Right cardiac atrium (tissue), 5 donors: ENCODE measurements at regions not wholly inside any gene's neighbourhood (a gene's known extent, or its start where the extent isn't known, plus 50 kb on each side); places are given as distances from the start of the nearest gene placed in this dataset.

Experiments
- ATAC-seq, 2 donors: fragments of 200-7000 bp; cut with Tn5 transposase; one replicate each; pipeline versions ENCODE4 v1.8.0 to v1.9.1; 2020; ENCODE audit warnings: moderate library complexity in 2 of 2, mild to moderate bottlenecking in 1 of 2
- DNase-seq, 3 donors: peaks; one replicate each; pipeline ENCODE4 v3.0.0-alpha.2; 2020
- H3K27ac ChIP-seq: one replicate; pipeline ENCODE4 v1.5.1; 2013; ENCODE audit warnings: mild to moderate bottlenecking, low read length, control low read depth, moderate library complexity
- H3K27me3 ChIP-seq: one replicate; pipeline ENCODE4 v1.6.1; 2013; ENCODE audit not compliant: control insufficient read depth, insufficient read depth
- H3K4me1 ChIP-seq: one replicate; pipeline ENCODE4 v1.6.1; 2013; ENCODE audit warnings: low read length; ENCODE audit not compliant: control insufficient read depth, insufficient read depth
- H3K4me3 ChIP-seq: one replicate; pipeline ENCODE4 v1.5.1; 2013; ENCODE audit warnings: low read length, control low read depth
- H3K9me3 ChIP-seq: one replicate; pipeline ENCODE4 v1.6.1; 2013; ENCODE audit warnings: low read length; ENCODE audit not compliant: control insufficient read depth
- WGBS: extraction: QIAGEN DNeasy Blood & Tissue Kit; methylation state at CpG from one replicate; pipeline ENCODE4 v1.1.7; 2013; 5-methylcytosine and 5-hydroxymethylcytosine counted together
- intact Hi-C, 4 donors: fragments of 100-400 bp; cut with DNase I; formaldehyde crosslinking; loops; one replicate each; pipeline versions ENCODE4 v1.11.0 to v1.14.0; 2022 to 2023
- donor health status: healthy with polysubstance abuse.
- donor health status: DM: no; HTN: yes; CAD: no.
- donor health status: DM: no; HTN: no; CAD: no.
- donor health status: DM: no; HTN: yes; CAD: no; lungs with severe emphysema.
- donor health status: DM: yes; HTN: yes; CAD: no.

DNA sequence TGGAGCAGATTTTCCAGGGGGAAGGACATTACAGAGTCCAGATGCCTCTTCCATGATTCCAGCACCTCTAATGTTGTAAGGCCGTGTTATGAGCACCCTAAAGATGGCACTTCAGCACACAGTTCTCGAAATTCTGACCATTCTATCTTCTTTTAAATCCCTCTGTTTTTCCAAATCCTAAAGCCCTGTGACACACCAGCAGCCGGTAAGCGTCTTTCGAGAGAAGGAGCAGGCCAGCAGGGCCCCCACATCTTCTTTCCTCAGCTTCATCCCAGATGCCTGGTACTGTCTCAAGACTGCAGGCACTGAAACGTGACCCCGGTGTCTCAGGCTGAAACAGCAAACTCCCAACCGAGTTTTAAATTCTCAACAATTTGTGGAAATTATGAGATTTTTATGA is 211.6 kb upstream of the FOXQ1 start:
- Histone ChIP-seq H3K4me1 (no peaks in the 10 kb centered on the region), H3K4me3 (no peak overlapping the region), H3K27ac (no peak overlapping the region), H3K9me3 (no peaks in the 10 kb centered on the region), H3K27me3 (no peaks in the 10 kb centered on the region)
- DNase-seq (no peak), ATAC-seq (no peak)
- WGBS, result 77% methylated on average over 8 of the region's 8 CpGs
- intact Hi-C loops, result no loop called here

DNA sequence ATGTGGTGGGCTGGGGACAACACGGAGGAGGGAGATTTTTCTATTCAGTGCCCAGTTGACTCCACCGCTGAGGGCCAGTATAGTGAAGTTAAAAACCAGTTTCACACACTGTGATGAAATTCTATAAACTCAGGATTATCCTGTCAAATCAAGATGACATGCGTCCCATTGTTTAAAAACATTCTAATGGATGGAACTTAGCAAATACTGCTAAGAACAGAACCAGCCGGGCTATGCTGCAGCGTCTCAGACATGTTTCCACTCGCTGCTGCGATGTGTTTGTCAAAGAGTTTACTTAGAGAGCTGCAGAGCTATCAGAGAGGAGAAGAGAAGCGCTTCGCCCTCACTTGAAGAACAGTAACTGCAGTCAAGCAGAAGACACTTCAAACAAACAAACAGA is 212.6 kb upstream of the FOXQ1 start:
- H3K4me3 ChIP-seq, result no peak overlapping the region
- DNase-seq, result no peak
- H3K27me3 ChIP-seq, result no peaks in the 10 kb centered on the region
- no peak overlapping the region for H3K27ac ChIP-seq
- H3K9me3 ChIP-seq, result no peaks in the 10 kb centered on the region
- whole genome bisulfite sequencing, result 78% methylated on average over 9 of the region's 9 CpGs
- H3K4me1 ChIP-seq, result no peaks in the 10 kb centered on the region
- intact Hi-C loops, result no loop called here
- no peak for ATAC-seq

DNA sequence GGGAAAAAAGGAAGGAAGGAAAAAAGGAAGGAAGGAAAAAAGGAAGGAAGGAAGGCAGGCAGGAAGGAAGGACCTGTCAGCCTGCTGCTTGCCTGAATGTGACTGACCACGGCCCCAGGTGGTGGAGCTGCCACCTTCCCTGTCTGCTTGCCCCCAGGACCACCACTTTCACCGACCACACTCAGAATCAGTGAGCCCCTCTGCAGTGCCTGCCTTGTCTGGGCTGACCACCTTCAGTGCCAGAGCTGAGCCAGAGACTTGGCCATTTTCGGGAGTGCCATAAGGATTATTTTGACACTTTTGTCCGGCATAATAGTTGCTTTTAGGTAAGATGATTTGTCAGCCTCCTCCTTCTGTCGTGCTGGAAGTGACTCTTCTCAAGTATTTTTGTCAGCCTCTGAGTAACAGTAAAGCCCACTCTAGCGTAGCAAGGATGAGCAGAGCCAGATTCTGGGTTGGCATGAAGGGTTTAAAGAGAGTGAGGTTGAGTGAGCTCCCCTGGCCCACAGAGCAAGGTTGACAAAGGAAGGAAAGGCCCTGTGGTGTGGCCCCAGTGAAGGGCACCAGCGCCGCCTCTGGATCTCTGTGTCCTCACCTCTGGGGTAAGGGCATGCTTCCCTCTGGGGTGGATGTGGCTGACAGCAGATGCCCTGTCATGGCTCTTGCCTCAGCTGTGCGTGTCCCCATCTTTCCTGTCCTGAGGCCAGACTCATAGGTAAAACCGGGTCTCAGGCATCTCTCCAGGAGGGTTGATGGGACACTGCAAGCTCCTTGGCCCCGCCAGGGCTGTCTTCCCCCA is 214.7 kb upstream of the FOXQ1 start:
- intact Hi-C loops, result no loop called here
- H3K9me3 ChIP-seq, result no peaks in the 10 kb centered on the region
- ATAC-seq, result no peak
- H3K27ac ChIP-seq, result no peak overlapping the region
- H3K4me1 ChIP-seq, result no peaks in the 10 kb centered on the region
- no peak overlapping the region for H3K4me3 ChIP-seq
- H3K27me3 ChIP-seq, result no peaks in the 10 kb centered on the region
- WGBS, result 90% methylated on average over 11 of the region's 11 CpGs
- no peak for DNase-seq

DNA sequence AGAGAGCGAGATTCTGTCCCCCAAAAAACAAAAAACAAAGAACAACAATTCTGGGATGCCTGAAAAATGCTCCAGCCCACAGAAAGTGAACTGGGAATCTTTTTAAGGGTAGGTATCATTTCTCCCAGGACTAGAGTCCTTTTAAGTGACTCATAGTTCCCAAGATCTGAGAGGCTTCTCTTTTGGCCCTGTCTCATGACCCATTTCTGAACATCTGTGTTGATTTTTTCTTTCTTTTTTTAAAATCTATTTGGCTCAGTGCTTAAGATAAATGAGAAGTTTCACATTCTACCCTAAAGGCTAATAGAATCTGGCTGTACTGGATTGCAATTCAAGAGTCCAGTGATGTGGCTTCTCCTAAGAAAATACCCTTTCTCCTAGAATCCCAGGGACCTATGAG is 217.6 kb upstream of the FOXQ1 start:
- Histone ChIP-seq H3K27me3 (no peaks in the 10 kb centered on the region), H3K4me1 (no peaks in the 10 kb centered on the region), H3K4me3 (no peak overlapping the region), H3K9me3 (no peaks in the 10 kb centered on the region), H3K27ac (no peak overlapping the region)
- intact Hi-C loops, result no loop called here
- DNase-seq (no peak), ATAC-seq (no peak)
- WGBS, result 79% methylated on average over 1 of the region's 1 CpG

DNA sequence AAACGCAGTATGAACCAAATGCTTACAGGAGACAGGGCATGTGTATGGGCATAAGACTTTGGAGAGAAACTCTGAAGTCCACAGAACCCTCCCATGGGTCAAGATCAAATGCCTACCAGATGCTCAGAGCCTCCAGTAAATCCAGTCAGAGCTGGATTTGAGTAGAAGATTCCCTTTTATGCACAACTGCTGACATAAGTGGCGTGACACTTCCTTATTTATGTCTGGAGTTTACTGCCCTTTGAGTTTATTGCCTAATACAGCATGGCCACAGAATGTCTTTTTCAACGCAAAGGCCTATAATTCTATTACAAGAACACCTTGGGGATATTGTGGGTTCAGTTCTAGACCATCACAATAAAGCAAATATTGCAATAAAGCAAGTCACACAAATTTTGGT is 220.0 kb upstream of the FOXQ1 start:
- no peaks in the 10 kb centered on the region for H3K4me1 ChIP-seq
- WGBS, result 88% methylated on average over 3 of the region's 3 CpGs
- DNase-seq (no peak), ATAC-seq (no peak)
- no peak overlapping the region for H3K4me3 ChIP-seq
- intact Hi-C loops, result no loop called here
- H3K27me3 ChIP-seq, result no peaks in the 10 kb centered on the region
- H3K27ac ChIP-seq, result no peak overlapping the region
- no peaks in the 10 kb centered on the region for H3K9me3 ChIP-seq

DNA sequence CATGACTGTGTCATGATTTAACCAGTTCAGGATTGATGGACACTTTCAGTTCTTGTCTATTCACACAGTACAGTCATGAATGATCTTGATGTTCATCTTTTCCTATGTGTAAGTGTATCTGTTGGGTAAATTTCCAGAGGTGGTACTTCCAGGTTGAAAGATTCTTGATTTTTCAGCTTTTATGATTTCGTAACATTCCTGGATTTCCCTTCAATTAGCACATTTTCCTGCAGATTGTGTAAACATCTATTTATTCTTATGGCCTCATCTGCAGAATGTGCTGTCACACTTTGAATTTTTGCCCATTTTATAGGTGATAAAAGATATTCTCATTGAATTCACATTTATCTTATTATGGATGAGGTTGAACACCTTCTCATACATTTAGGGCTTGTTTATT is 222.0 kb upstream of the FOXQ1 start:
- WGBS, result 80% methylated on average over 1 of the region's 1 CpG
- H3K27ac ChIP-seq, result no peak overlapping the region
- no peaks in the 10 kb centered on the region for H3K27me3 ChIP-seq
- H3K4me1 ChIP-seq, result no peaks in the 10 kb centered on the region
- ATAC-seq (no peak), DNase-seq (no peak)
- H3K4me3 ChIP-seq, result no peak overlapping the region
- no peaks in the 10 kb centered on the region for H3K9me3 ChIP-seq
- intact Hi-C loops, result no loop called here

DNA sequence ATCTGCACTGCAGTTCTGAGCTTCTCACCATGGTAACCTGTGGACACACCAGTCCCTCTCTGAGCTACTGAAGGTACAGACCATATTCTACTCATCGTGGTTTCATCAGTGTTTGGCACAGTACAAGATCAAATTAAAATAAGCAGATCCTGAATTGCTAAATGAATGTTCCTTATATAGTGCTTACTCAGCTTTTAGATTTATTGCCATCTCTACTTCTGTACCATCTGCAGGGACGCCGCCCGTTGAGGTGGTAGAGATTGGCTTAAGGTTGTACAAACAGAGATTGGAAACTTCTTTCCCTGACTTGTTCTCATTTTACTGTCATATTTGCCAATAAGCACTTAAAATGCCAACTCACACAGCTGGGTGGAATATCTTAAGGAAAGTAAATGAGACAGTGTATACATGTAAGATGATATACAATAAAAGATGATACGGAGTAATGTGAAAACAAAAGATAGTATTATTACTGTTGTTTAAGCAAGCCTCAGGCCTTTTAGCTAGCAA is 223.4 kb upstream of the FOXQ1 start:
- DNase-seq, result no peak
- intact Hi-C loops, result no loop called here
- Histone ChIP-seq H3K27ac (no peak overlapping the region), H3K9me3 (no peaks in the 10 kb centered on the region), H3K4me3 (no peak overlapping the region), H3K27me3 (no peaks in the 10 kb centered on the region), H3K4me1 (no peaks in the 10 kb centered on the region)
- WGBS, result 87% methylated on average over 5 of the region's 5 CpGs
- ATAC-seq, result no peak

DNA sequence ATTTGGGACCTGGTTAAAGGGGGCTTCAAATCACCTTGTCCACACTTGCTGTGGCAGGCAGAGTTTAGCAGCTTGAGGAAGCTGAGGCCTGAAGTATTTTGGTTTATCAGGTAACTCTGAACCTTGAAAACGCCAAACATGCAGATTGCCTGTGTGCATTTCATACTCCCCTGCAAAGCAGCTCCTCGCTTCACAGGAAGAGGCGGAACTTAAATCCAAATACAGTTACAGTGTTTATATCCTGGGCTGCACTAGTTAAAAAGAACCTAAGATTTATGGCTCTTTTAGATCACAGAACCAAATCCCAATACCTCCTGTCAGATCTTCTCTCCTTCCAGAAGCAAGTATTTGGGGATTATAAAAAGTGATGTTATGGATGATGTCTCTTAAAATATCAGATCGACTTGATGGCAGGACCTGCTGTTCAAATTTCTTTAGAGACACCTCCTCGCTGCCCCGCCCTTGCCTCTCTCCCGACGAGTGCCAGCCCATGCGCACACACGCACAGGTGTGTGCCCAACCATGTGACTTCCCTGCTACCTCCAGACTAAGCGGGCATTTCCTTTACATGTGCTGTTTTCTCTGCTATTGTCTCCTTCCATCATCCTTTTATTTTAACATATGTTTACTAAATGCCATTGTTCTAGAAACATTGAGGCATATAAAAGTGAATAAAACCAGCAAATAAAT is 224.6 kb upstream of the FOXQ1 start:
- intact Hi-C loops, result no loop called here
- H3K27ac ChIP-seq, result no peak overlapping the region
- WGBS, result 73% methylated on average over 11 of the region's 11 CpGs
- ATAC-seq (no peak), DNase-seq (no peak)
- no peaks in the 10 kb centered on the region for H3K9me3 ChIP-seq
- H3K4me1 ChIP-seq, result no peaks in the 10 kb centered on the region
- no peak overlapping the region for H3K4me3 ChIP-seq
- H3K27me3 ChIP-seq, result no peaks in the 10 kb centered on the region

DNA sequence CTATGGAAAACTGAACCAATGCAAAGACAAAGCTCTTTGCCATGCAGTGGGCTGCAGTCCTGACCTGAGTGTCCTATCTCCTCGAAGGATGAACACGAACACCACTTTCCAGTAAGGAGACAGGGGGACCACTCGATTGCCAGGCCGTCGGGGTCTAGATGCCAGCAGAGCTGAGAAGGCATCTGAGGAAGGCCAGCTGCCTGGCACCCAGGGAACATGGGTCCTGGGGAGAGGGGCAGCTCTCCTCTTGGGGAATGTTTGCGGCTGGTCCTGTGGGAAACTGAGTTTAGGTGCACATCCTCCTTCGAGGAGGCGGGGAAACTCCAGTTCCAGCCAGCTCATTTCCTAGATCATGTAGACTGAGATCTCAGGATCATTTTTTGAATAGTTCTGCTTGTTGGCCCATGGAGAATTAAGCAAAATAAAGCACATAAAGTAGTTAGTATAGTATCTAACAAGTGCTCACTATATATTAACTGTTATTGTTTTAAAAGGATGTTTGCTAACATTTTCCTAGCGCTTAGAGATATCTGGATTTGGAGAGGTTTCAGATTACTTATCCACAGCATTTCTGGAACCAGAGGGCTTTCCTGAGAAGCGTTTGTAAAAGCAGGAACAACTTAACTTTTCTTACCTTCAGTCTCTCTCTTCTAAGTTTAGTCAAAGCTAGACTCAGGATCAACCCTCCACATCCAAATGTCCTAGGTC is 225.3 kb upstream of the FOXQ1 start:
- intact Hi-C loops, result no loop called here
- DNase-seq, result no peak
- no peak overlapping the region for H3K27ac ChIP-seq

DNA sequence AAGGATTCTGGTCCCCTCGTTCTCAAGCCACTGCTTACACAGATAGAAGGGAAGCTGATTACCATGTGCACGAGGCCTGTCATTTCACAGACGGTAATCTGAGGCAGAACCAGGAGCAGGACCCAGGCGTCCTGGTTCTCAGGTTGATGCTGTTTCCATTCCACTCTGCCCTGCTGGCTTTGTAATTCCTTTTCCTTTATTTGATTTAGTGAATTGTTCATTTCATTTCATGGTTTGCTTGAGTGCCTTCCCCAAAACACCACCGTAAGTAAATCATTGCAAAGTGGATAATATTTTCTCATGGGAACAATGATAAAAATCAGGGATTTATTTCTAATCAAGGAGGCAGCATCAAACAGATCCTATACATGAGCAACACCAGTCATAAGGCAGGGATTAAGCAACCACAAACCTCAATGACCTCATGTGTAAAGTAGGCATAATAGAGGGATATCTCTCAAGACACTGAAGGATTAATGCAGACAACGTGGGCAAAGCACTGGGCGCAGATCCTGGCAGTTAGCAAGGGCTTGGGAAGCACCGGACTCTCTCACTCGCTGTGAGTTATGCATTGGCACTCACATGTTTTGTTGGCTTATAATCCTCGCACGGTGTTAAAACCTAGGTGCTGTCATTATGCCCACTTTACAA is 229.5 kb upstream of the FOXQ1 start:
- H3K4me3 ChIP-seq, result no peak overlapping the region
- WGBS, result 68% methylated on average over 11 of the region's 11 CpGs
- H3K9me3 ChIP-seq, result no peaks in the 10 kb centered on the region
- no peaks in the 10 kb centered on the region for H3K27me3 ChIP-seq
- no peak overlapping the region for H3K27ac ChIP-seq
- ATAC-seq (no peak), DNase-seq (no peak)
- H3K4me1 ChIP-seq, result no peaks in the 10 kb centered on the region
- intact Hi-C loops, result no loop called here

More for the DNA sequence above, 225.3 kb upstream of the FOXQ1 start:
- 76% methylated on average over 10 of the region's 10 CpGs for WGBS
- Histone ChIP-seq H3K4me1 (no peaks in the 10 kb centered on the region), H3K9me3 (no peaks in the 10 kb centered on the region), H3K4me3 (no peak overlapping the region), H3K27me3 (no peaks in the 10 kb centered on the region)
- no peak for ATAC-seq
